SK-N-SH (cell line): ENCODE measurements at regions not wholly inside any gene's neighbourhood (a gene's known extent, or its start where the extent isn't known, plus 50 kb on each side); places are given as distances from the start of the nearest gene placed in this dataset.

ENCODE experiments used
- CTCF ChIA-PET: fragments of 300-600, 350-600 bp; formaldehyde crosslinking; extraction: SDS; loops from one replicate; lab custom pipeline; 2021; lab: Yijun Ruan, JAX
- POLR2A ChIA-PET: fragments of 350-600 bp; sonication (Branson Sonifier 250); formaldehyde crosslinking; extraction: SDS; loops from one replicate; lab custom pipeline; 2020; ENCODE audit warnings: antibody characterized with exemption, inconsistent platforms; lab: Yijun Ruan, JAX
- DNase-seq: peaks from one replicate; pipeline ENCODE4 v3.0.0; 2012
- H2AFZ ChIP-seq: fragments of 200-600 bp; sonication (generic); 2 replicates; pipeline ENCODE4 v1.8.1; 2016; ENCODE audit warnings: antibody characterized with exemption, mild to moderate bottlenecking, low read depth
- H3F3A ChIP-seq: fragments of 200-600 bp; sonication (generic); replicated peaks from 2 replicates; pipeline ENCODE3; 2016; ENCODE audit warnings: antibody characterized with exemption, mild to moderate bottlenecking; ENCODE audit not compliant: insufficient read depth
- H3K27ac ChIP-seq, 2 experiments: fragments of 200-500 bp in 1 of 2; fragments of 200-600 bp in 1 of 2; sonication (Bioruptor generic) in 1 of 2; sonication (generic), shearing (Covaris generic) in 1 of 2; 2 replicates each; pipeline versions ENCODE4 v1.5.1 to v1.6.1; 2014 to 2016; ENCODE audit warnings: low read depth in 2 of 2, inconsistent platforms in 1 of 2, low read length in 1 of 2, mild to moderate bottlenecking in 1 of 2, mixed read lengths in 1 of 2
- H3K27me3 ChIP-seq: fragments of 200-600 bp; sonication (generic), shearing (Covaris generic); 2 replicates; pipeline ENCODE4 v1.6.1; 2016; ENCODE audit warnings: mixed run types; ENCODE audit not compliant: insufficient read depth
- H3K36me3 ChIP-seq, 2 experiments: fragments of 200-500 bp in 1 of 2; fragments of 200-600 bp in 1 of 2; sonication (Bioruptor generic) in 1 of 2; sonication (generic) in 1 of 2; replicated peaks in 1 of 2; 2 replicates each; pipeline versions ENCODE3 to v1.5.1; 2014 to 2016; ENCODE audit warnings: low read length in 1 of 2, mild to moderate bottlenecking in 1 of 2; ENCODE audit not compliant: insufficient read depth in 2 of 2, control insufficient read depth in 1 of 2
- H3K4me1 ChIP-seq, 2 experiments: fragments of 200-500 bp in 1 of 2; fragments of 200-600 bp in 1 of 2; sonication (Bioruptor generic) in 1 of 2; sonication (generic), shearing (Covaris generic) in 1 of 2; 2 replicates each; pipeline versions ENCODE4 v1.5.1 to v1.6.1; 2014 to 2016; ENCODE audit warnings: low read depth in 1 of 2, low read length in 1 of 2, mixed run types in 1 of 2; ENCODE audit not compliant: insufficient read depth in 2 of 2, control insufficient read depth in 1 of 2
- H3K4me2 ChIP-seq: fragments of 200-600 bp; sonication (generic), shearing (Covaris generic); 2 replicates; pipeline ENCODE4 v1.6.1; 2017; ENCODE audit warnings: mixed run types
- H3K4me3 ChIP-seq, 2 experiments: fragments of 200-500 bp in 1 of 2; fragments of 200-600 bp in 1 of 2; sonication (Bioruptor generic) in 1 of 2; sonication (generic), shearing (Covaris generic) in 1 of 2; 2 replicates each; pipeline versions ENCODE4 v1.5.1 to v1.8.1; 2014 to 2016; ENCODE audit warnings: low read depth in 2 of 2, inconsistent platforms in 1 of 2, low read length in 1 of 2, mild to moderate bottlenecking in 1 of 2, mixed read lengths in 1 of 2, moderate library complexity in 1 of 2
- H3K79me2 ChIP-seq: fragments of 200-600 bp; sonication (generic); 2 replicates; pipeline ENCODE4 v1.8.1; 2017; ENCODE audit warnings: mild to moderate bottlenecking; ENCODE audit not compliant: insufficient read depth
- H3K9ac ChIP-seq: fragments of 200-600 bp; sonication (generic); 2 replicates; pipeline ENCODE4 v1.6.1; 2017; ENCODE audit warnings: mixed run types
- H3K9me2 ChIP-seq: fragments of 200-600 bp; sonication (generic); 2 replicates; pipeline ENCODE4 v1.6.1; 2017; ENCODE audit warnings: mixed run types
- H3K9me3 ChIP-seq: fragments of 200-600 bp; sonication (generic); 2 replicates; pipeline ENCODE4 v1.6.1; 2017; ENCODE audit warnings: mixed run types, mild to moderate bottlenecking, moderate library complexity
- H4K20me1 ChIP-seq: fragments of 200-600 bp; sonication (generic); 2 replicates; pipeline ENCODE4 v1.6.1; 2017; ENCODE audit warnings: mild to moderate bottlenecking, mixed run types; ENCODE audit not compliant: insufficient read depth
- ELF1 ChIP-seq: IDR thresholded peaks from 2 replicates; pipeline ENCODE4 v1.4.0; 2012
- EP300 ChIP-seq, 2 experiments: IDR thresholded peaks; 2 replicates each; pipeline versions ENCODE4 v1.4.0 to v1.6.1; 2012; ENCODE audit warnings: borderline replicate concordance in 1 of 2, low read depth in 1 of 2, low read length in 1 of 2
- FOSL2 ChIP-seq: IDR thresholded peaks from 2 replicates; pipeline ENCODE4 v1.4.0; 2012; ENCODE audit warnings: low read depth, mild to moderate bottlenecking, moderate library complexity, borderline replicate concordance
- GATA2 ChIP-seq: sonication (generic); formaldehyde crosslinking; IDR thresholded peaks from 2 replicates; pipeline ENCODE4 v1.5.0; 2020; ENCODE audit warnings: mild to moderate bottlenecking, missing genetic modification reagents
- NRF1 ChIP-seq: IDR thresholded peaks from 2 replicates; pipeline ENCODE4 v1.6.1; 2012; ENCODE audit warnings: low read depth, mild to moderate bottlenecking, low read length
- RAD21 ChIP-seq: IDR thresholded peaks from 2 replicates; pipeline ENCODE4 v1.6.1; 2012; ENCODE audit warnings: mild to moderate bottlenecking, low read length
- RCOR1 ChIP-seq: fragments of 150-350 bp; IDR thresholded peaks from 2 replicates; pipeline ENCODE4 v1.6.1; 2017; ENCODE audit warnings: antibody characterized with exemption, low read length
- RFX5 ChIP-seq: IDR thresholded peaks from 2 replicates; pipeline ENCODE4 v1.6.1; 2012; ENCODE audit warnings: mild to moderate bottlenecking, improper control_type of control experiment, low read length
- RXRA ChIP-seq: IDR thresholded peaks from 2 replicates; pipeline ENCODE4 v1.4.0; 2012; ENCODE audit warnings: low read depth, mild to moderate bottlenecking, borderline replicate concordance
- SIN3A ChIP-seq: IDR thresholded peaks from 2 replicates; pipeline ENCODE4 v1.6.1; 2012; ENCODE audit warnings: low read depth, mild to moderate bottlenecking, low read length, moderate library complexity, borderline replicate concordance
- SMC3 ChIP-seq: IDR thresholded peaks from 2 replicates; pipeline ENCODE4 v1.6.1; 2012; ENCODE audit warnings: low read depth, low read length, improper control_type of control experiment
- TAF1 ChIP-seq: IDR thresholded peaks from 2 replicates; pipeline ENCODE4 v1.6.1; 2012; ENCODE audit warnings: low read depth, mild to moderate bottlenecking, low read length, moderate library complexity, borderline replicate concordance
- TCF12 ChIP-seq: IDR thresholded peaks from 2 replicates; pipeline ENCODE4 v1.4.0; 2012
- TEAD4 ChIP-seq: IDR thresholded peaks from 2 replicates; pipeline ENCODE4 v1.4.0; 2012; ENCODE audit warnings: mild to moderate bottlenecking, borderline replicate concordance; ENCODE audit not compliant: insufficient read depth
- WGBS: methylation state at CpG from one replicate; pipeline ENCODE4 v1.1.6; 2017; ENCODE audit warnings: low lambda C conversion rate; 5-methylcytosine and 5-hydroxymethylcytosine counted together
- TF ChIP-seq, protein P1 (sequence below): IDR thresholded peaks from 2 replicates; pipeline ENCODE4; 2012
- TF ChIP-seq, protein P2 (sequence below): IDR thresholded peaks from 2 replicates; pipeline ENCODE4 v1.4.0; 2012; ENCODE audit warnings: low read depth, borderline replicate concordance
- TF ChIP-seq, protein P3 (sequence below): fragments of 150-350 bp; IDR thresholded peaks from 2 replicates; pipeline ENCODE4 v1.6.1; 2017; ENCODE audit warnings: antibody characterized with exemption, low read length, low read depth, borderline replicate concordance
- TF ChIP-seq, protein P4 (sequence below): IDR thresholded peaks from 2 replicates; pipeline ENCODE4 v1.6.1; 2012; ENCODE audit warnings: mild to moderate bottlenecking, low read depth, low read length, moderate library complexity
- TF ChIP-seq, protein P5 (sequence below): IDR thresholded peaks from 2 replicates; pipeline ENCODE4 v1.4.0; 2012; ENCODE audit warnings: low read depth, borderline replicate concordance

DNA sequence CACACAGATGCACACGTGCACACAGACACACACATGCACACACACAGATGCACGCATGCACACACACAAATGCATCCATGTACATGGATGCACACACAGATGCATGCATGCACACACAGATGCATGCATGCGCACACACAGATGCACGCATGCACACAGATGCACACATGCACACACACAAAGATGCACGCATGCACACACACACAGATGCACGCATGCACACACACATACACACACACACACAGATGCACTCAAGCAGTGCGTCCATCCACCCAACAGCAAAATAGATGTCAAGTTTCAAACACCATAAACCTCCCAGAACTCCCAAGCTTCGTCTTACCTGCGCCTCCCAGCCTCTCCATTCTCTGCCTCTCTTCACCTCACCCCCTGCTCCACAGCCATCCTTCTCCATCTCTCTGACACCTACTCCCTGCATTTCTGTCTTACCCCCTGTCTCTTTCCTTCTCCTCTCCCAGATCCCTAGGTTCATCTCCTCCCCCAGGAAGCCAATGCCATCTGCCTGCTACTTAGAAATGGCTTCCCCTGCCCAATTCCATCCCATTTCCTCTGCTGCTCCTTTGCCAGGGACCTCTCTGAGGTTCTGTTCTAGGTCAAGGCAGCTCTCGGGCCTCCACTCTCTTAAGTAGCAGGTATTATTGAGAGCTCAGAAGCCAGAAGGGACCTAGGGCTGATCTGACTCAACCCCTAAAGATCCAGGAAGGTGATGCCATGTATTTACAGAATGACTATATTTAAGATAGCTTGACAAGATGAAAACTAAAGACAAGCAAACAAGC lies 297.2 kb downstream of the MED10 start:
- Histone ChIP-seq H3K27me3 (no peaks in the 10 kb centered on the region), H3K27ac (no peak overlapping the region), H2AFZ (no peak overlapping the region), H3K4me3 (no peak overlapping the region), H3K4me2 (no peak overlapping the region), H3F3A (no peaks in the 10 kb centered on the region), H4K20me1 (no peaks in the 10 kb centered on the region), H3K9me3 (no peaks in the 10 kb centered on the region), H3K4me1 (peaks cover 0 to 5% of the 10 kb centered on the region in 2 experiments; a peak in 1 of 4 replicates), H3K36me3 (no peaks in the 10 kb centered on the region), H3K9me2 (no peaks in the 10 kb centered on the region), H3K9ac (no peak overlapping the region), H3K79me2 (no peaks in the 10 kb centered on the region)
- DNase-seq, result no peak
- 64% methylated on average over 10 of the region's 10 CpGs for WGBS
- ChIA-PET POLR2A (no interaction called here), CTCF (no interaction called here)
- TF ChIP-seq ELF1 (no peak), RXRA (no peak), NRF1 (no peak), TEAD4 (no peak), EP300 (IDR thresholded peaks at IDR 0.05; ENCODE audit: borderline replicate concordance in 1 of 2, low read depth in 1 of 2, low read length in 1 of 2) (no peak), TCF12 (no peak), TAF1 (no peak), RCOR1 (no peak), GATA2 (CRISPR knock-in tag) (no peak), RFX5 (no peak)
- TF ChIP-seq, protein P1, sequence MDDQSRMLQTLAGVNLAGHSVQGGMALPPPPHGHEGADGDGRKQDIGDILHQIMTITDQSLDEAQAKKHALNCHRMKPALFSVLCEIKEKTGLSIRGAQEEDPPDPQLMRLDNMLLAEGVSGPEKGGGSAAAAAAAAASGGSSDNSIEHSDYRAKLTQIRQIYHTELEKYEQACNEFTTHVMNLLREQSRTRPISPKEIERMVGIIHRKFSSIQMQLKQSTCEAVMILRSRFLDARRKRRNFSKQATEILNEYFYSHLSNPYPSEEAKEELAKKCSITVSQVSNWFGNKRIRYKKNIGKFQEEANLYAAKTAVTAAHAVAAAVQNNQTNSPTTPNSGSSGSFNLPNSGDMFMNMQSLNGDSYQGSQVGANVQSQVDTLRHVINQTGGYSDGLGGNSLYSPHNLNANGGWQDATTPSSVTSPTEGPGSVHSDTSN, result no peak
- TF ChIP-seq, protein P2, sequence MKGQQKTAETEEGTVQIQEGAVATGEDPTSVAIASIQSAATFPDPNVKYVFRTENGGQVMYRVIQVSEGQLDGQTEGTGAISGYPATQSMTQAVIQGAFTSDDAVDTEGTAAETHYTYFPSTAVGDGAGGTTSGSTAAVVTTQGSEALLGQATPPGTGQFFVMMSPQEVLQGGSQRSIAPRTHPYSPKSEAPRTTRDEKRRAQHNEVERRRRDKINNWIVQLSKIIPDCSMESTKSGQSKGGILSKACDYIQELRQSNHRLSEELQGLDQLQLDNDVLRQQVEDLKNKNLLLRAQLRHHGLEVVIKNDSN, result no peak
- TF ChIP-seq, protein P3, sequence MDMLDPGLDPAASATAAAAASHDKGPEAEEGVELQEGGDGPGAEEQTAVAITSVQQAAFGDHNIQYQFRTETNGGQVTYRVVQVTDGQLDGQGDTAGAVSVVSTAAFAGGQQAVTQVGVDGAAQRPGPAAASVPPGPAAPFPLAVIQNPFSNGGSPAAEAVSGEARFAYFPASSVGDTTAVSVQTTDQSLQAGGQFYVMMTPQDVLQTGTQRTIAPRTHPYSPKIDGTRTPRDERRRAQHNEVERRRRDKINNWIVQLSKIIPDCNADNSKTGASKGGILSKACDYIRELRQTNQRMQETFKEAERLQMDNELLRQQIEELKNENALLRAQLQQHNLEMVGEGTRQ, result no peak

DNA sequence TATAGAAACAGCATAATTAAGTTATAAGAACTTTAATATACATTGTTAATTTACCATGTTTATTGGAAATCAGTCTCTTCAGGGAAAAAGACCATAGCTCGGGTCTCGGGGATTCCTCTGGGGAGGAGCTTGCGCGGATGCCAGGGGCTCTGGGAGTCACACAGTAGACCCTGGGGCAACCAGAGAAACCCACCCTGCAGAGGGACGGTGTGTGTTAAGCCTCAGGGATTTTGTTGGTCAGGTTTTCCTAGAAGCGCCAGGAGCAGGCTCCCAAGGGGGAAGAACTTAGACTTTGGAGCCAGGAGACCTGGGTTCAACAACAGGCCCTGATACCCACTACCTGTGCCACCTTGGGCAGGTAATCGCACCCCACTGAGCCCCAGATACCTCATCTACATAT lies 297.9 kb downstream of the MED10 start:
- Histone ChIP-seq H3K4me2 (no peak overlapping the region), H4K20me1 (no peaks in the 10 kb centered on the region), H3F3A (no peaks in the 10 kb centered on the region), H3K9ac (no peak overlapping the region), H3K4me3 (no peak overlapping the region), H3K9me3 (no peaks in the 10 kb centered on the region), H3K36me3 (no peaks in the 10 kb centered on the region), H3K27me3 (no peaks in the 10 kb centered on the region), H2AFZ (no peak overlapping the region), H3K79me2 (no peaks in the 10 kb centered on the region), H3K27ac (no peak overlapping the region), H3K9me2 (no peaks in the 10 kb centered on the region), H3K4me1 (peaks cover 0 to 5% of the 10 kb centered on the region in 2 experiments; a peak in 1 of 4 replicates)
- DNase-seq, result no peak
- 66% methylated on average over 6 of the region's 7 CpGs for WGBS
- CTCF ChIA-PET, result no interaction called here
- POLR2A ChIA-PET, result no interaction called here
- TF ChIP-seq TCF12 (no peak), RFX5 (no peak), FOSL2 (no peak), SIN3A (no peak), RAD21 (no peak), RXRA (no peak), SMC3 (no peak), ELF1 (no peak), RCOR1 (no peak)
- TF ChIP-seq, protein P4, sequence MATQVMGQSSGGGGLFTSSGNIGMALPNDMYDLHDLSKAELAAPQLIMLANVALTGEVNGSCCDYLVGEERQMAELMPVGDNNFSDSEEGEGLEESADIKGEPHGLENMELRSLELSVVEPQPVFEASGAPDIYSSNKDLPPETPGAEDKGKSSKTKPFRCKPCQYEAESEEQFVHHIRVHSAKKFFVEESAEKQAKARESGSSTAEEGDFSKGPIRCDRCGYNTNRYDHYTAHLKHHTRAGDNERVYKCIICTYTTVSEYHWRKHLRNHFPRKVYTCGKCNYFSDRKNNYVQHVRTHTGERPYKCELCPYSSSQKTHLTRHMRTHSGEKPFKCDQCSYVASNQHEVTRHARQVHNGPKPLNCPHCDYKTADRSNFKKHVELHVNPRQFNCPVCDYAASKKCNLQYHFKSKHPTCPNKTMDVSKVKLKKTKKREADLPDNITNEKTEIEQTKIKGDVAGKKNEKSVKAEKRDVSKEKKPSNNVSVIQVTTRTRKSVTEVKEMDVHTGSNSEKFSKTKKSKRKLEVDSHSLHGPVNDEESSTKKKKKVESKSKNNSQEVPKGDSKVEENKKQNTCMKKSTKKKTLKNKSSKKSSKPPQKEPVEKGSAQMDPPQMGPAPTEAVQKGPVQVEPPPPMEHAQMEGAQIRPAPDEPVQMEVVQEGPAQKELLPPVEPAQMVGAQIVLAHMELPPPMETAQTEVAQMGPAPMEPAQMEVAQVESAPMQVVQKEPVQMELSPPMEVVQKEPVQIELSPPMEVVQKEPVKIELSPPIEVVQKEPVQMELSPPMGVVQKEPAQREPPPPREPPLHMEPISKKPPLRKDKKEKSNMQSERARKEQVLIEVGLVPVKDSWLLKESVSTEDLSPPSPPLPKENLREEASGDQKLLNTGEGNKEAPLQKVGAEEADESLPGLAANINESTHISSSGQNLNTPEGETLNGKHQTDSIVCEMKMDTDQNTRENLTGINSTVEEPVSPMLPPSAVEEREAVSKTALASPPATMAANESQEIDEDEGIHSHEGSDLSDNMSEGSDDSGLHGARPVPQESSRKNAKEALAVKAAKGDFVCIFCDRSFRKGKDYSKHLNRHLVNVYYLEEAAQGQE, result no peak
- TF ChIP-seq, protein P5, sequence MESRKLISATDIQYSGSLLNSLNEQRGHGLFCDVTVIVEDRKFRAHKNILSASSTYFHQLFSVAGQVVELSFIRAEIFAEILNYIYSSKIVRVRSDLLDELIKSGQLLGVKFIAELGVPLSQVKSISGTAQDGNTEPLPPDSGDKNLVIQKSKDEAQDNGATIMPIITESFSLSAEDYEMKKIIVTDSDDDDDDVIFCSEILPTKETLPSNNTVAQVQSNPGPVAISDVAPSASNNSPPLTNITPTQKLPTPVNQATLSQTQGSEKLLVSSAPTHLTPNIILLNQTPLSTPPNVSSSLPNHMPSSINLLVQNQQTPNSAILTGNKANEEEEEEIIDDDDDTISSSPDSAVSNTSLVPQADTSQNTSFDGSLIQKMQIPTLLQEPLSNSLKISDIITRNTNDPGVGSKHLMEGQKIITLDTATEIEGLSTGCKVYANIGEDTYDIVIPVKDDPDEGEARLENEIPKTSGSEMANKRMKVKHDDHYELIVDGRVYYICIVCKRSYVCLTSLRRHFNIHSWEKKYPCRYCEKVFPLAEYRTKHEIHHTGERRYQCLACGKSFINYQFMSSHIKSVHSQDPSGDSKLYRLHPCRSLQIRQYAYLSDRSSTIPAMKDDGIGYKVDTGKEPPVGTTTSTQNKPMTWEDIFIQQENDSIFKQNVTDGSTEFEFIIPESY, result no peak
